GM19452 (cell line): ENCODE measurements at regions not wholly inside any gene's neighbourhood (a gene's known extent, or its start where the extent isn't known, plus 50 kb on each side); places are given as distances from the start of the nearest gene placed in this dataset.
"Not testable (repeated sequence)": the region's sequence is repeated elsewhere in the genome, so short reads cannot be mapped to it uniquely, and the experiment has no call there.

Experiments used
- ATAC-seq: cut with Tn5 transposase; IDR thresholded peaks from one replicate; pipeline ENCODE4 v1.9.1; 2021; ENCODE audit not compliant: unreplicated experiment

DNA sequence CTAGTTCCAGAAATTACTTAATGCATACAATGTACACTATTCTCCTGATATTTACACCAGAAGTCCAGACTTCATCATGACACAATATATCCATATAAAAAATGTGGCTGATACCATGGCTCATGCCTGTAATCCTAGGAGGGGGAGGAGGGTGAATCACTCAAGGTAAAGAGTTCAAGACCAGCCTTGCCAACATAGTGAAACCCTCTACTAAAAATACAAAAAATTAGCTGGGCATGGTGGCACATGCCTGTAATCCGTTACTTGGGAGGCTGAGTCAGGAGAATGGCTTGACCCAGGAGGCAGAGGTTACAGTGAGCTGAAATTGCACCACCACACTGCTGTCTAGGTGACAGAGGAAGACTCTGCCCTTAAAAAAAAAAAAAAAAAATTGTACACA, 192.5 kb upstream of the HSFY2 start:
- no peak for ATAC-seq

DNA sequence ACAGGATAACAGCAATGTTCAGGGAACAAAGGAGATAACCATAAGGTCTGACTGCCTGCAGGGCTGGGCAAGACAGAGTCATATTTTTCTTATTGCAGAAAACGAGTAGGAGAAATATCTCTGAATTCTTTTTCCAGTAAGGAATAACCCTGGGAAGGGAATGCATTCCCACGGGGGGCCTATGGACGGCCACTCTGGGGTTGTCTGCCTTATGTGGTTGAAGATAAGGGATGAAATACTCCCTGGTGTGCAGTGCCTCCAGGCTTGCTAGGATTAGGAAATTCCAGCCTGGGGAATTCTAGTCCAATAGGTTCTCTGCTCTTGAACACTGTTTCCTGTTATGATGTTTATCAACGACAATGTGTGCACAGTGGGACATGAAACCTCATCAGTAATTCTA, 185.3 kb upstream of the HSFY2 start:
- ATAC-seq = no peak

DNA sequence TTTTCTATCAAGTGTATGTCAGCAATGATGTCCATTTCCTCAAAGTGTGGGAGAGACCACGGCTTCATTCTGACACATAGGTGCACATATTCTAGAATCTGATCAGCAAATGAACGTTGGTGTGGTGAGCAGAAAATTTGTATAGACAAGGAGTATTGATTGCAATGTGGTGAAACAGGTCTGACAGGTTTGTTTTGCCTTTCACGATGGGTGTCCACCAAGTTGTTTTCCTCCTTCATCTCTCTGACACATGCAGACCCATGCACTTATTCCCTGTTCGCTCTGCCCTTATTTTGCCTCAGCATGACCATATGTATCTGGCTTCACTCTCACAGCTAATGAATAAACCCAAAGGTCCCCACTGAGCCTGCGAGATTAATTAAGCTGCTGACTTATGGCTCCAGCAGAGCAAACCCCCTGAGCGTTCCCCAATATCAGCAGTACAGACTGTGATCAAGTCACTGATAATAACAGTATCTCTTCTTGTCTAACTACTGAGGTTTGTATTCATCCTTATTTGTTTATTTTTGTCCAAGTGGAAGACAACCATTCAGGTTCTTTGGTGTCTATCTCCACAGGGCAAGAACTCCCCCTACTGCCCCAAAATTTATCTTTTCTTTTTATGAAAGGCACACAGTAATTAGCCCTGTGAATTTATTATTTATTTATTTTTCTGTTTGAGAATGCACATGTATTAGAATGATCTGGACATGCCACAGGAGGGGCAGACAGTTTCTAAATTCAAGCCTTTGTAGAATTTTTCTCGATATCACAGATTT, 178.3 kb upstream of the HSFY2 start:
- ATAC-seq = no peak

- no peak for ATAC-seq
Observed at GRCh38 chrY:18951019-18951418, 177.5 kb upstream of the HSFY2 start.

DNA sequence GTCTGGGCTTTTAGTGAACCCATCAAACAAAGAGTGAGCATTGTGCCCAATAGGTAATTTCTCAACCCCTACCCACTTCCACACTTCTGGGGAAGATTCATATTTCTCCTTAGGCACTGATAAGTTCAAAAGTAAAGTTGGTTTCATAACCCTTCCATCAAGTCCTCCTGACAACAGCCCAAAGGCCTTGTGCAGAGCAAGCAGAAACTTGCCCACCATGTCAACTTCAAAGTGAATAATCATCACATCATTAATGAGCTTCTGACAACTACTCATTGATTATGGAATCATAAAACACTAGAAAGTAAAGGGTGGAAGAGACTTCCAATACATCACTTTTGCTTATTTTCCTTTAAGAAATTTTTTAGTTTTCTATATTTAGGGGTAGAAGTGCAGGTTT, 163.3 kb upstream of the HSFY2 start:
- no peak for ATAC-seq

- no peak for ATAC-seq
Observed at GRCh38 chrY:18919256-18919655, 145.7 kb upstream of the HSFY2 start.

- ATAC-seq = no peak
Observed at GRCh38 chrY:18912846-18913245, 139.3 kb upstream of the HSFY2 start.

DNA sequence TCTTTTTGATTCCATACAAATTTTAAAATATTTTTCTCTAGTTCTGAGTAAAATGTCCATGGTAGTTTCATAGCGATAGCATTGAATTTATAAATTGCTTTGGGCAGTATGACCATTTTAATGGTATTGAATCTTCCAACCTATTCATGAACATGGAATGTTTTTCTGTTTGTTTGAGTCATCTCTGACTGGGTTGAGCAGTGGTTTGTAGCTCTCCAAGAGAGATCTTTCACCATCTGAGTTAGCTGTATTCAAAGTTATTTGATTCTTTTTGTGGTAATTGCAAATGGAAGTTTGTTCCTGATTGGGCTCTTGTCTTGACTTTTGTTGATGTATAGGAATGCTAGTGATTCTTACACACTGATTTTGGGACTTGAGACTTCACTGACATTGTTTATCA, 136.3 kb upstream of the HSFY2 start:
- no peak for ATAC-seq

GRCh38 chrY:18906198-18906597, 132.7 kb upstream of the HSFY2 start:
- ATAC-seq = not testable (repeated sequence)

GRCh38 chrY:18904296-18904695, 130.8 kb upstream of the HSFY2 start:
- no peak for ATAC-seq

GRCh38 chrY:18891994-18892393, 118.5 kb upstream of the HSFY2 start:
- no peak for ATAC-seq

GRCh38 chrY:18889548-18889947, 116.0 kb upstream of the HSFY2 start:
- no peak for ATAC-seq

DNA sequence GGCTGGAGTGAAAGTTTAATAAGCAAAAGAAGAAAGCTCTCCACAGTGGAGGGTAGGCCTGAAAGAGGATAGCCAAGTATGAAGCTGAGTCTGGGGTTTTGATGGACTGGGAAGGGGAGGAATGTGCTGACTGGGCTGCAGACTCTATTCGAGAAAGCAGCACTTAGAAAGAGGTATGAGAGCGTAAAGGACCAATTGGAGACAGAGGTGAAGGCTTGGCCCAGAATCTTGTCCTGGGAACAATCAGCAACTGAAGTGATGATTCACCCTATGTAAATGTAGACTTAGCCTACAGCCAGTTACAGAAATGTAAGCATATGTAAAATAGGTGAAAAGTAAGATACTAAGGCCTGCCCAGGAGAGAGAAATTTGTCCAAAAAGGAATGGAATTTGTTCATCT, 111.2 kb upstream of the HSFY2 start:
- ATAC-seq = no peak

- ATAC-seq = not testable (repeated sequence)
Observed at GRCh38 chrY:18869145-18869544, 95.6 kb upstream of the HSFY2 start.

DNA sequence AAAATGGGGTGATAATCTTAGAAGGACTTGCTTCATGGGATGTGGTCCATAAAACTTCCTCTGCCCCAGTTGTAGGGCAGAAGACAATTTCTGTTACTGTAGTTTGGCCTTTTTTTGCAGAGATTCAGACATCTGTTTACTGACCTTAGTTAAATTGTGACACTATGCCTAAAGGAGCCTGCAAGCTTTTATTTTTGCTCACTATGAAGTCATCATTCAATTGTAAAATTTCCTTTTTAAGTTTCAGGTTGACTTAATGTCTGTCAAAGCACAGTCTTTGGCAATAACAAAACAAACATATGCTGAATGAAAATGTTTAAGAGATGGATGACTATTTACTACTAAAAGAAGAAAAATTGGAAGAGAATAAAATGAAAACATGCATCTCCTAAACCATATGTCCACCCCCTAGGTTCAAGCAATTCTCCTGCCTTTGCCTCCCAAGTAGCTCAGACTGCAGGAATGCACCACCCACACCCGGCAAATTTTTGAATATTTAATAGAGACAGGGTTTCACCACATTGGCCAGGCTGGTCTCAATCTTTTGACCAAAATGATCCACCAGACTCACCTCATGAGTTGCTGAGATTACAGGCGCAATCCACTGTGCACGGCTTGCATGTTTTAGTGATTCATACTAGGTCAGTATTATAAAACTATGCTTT, 93.5 kb upstream of the HSFY2 start:
- not testable (repeated sequence) for ATAC-seq

- ATAC-seq = not testable (repeated sequence)
Observed at GRCh38 chrY:18860856-18861255, 87.3 kb upstream of the HSFY2 start.

GRCh38 chrY:18858484-18859191, 85.1 kb upstream of the HSFY2 start:
- ATAC-seq = not testable (repeated sequence)

DNA sequence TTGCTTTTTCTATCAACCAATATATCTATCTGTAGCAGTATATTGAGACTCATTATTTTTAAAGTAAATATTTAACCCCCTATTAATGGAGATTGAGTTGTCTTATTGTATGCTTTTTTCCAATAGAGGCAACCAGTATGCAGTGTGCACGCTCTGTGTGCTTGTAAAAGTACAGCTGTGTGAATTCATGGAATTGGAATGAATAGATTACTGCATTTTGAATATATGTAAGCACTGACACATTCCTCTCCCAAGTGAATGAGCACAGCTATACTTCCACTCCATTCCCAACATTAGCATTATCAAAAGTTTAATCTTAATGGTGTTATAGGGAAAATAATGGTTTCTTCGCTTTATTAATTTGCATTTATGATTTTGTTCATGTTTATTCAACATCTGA, 81.6 kb upstream of the HSFY2 start:
- not testable (repeated sequence) for ATAC-seq

- not testable (repeated sequence) for ATAC-seq
Observed at GRCh38 chrY:18853323-18853722, 79.8 kb upstream of the HSFY2 start.

GRCh38 chrY:18836643-18837042, 63.1 kb upstream of the HSFY2 start:
- not testable (repeated sequence) for ATAC-seq
